ENCODE measurements at regions not wholly inside any gene's neighbourhood (a gene's known extent, or its start where the extent isn't known, plus 50 kb on each side); places are given as distances from the start of the nearest gene placed in this dataset.

GRCh38 chr22:34501366-34501965 is 564.5 kb upstream of the ISX start:
- Histone ChIP-seq H3K27me3 (ENCODE audit: control insufficient read depth in 1 of 2, insufficient read depth in 2 of 2, low read length in 2 of 2) (peaks cover 0 to under 1% of the 10 kb centered on the region in 2 experiments), H3K36me3 (ENCODE audit: insufficient read depth, low read length) (no peaks in the 10 kb centered on the region), H3K27ac (ENCODE audit: low read depth in 1 of 2, low read length in 2 of 2) (no peak overlapping the region), H3K9me3 (ENCODE audit: control insufficient read depth in 1 of 2, insufficient read depth in 1 of 2, low read length in 2 of 2) (peaks cover 0 to 3% of the 10 kb centered on the region in 2 experiments), H3K4me3 (ENCODE audit: low read length) (no peak overlapping the region), H3K4me1 (ENCODE audit: insufficient read depth, low read length) (no peaks in the 10 kb centered on the region)
- DNase-seq (no peak), ATAC-seq (ENCODE audit: poor library complexity) (no peak)
- CTCF ChIA-PET: no interaction called here
- no peaks in the 10 kb centered on the region for H3K4me1 Mint-ChIP-seq (ENCODE audit: low read depth)
- TF ChIP-seq CTCF (IDR thresholded peaks at IDR 0.05): no peak
- intact Hi-C loops (cut with DNase I, micrococcal nuclease): no loop called here
- no peaks in the 10 kb centered on the region for H3K9me3 Mint-ChIP-seq
- no peak overlapping the region for H3K4me3 Mint-ChIP-seq
- no peak overlapping the region for H3K27ac Mint-ChIP-seq
- H3K27me3 Mint-ChIP-seq: no peaks in the 10 kb centered on the region
- H3K36me3 Mint-ChIP-seq (ENCODE audit: low read depth): no peaks in the 10 kb centered on the region
- POLR2A ChIA-PET: no interaction called here

GRCh38 chr22:34502821-34503220 is 563.1 kb upstream of the ISX start:
- H3K4me3 ChIP-seq (ENCODE audit: low read length): no peak overlapping the region
- H3K36me3 ChIP-seq (ENCODE audit: insufficient read depth, low read length): no peaks in the 10 kb centered on the region
- Mint-ChIP-seq H3K4me3 (no peak overlapping the region), H3K4me1 (ENCODE audit: low read depth) (no peaks in the 10 kb centered on the region), H3K36me3 (ENCODE audit: low read depth) (no peaks in the 10 kb centered on the region), H3K27me3 (no peaks in the 10 kb centered on the region), H3K27ac (no peak overlapping the region), H3K9me3 (no peaks in the 10 kb centered on the region)
- no peak for TF ChIP-seq CTCF (IDR thresholded peaks at IDR 0.05)
- H3K9me3 ChIP-seq (ENCODE audit: control insufficient read depth in 1 of 2, insufficient read depth in 1 of 2, low read length in 2 of 2): peaks cover 0 to 3% of the 10 kb centered on the region in 2 experiments
- DNase-seq: no peak
- no peaks in the 10 kb centered on the region for H3K4me1 ChIP-seq (ENCODE audit: insufficient read depth, low read length)
- CTCF ChIA-PET: no interaction called here
- intact Hi-C loops (cut with DNase I, micrococcal nuclease): no loop called here
- ATAC-seq (ENCODE audit: poor library complexity): no peak
- POLR2A ChIA-PET: no interaction called here
- H3K27ac ChIP-seq (ENCODE audit: low read depth in 1 of 2, low read length in 2 of 2): no peak overlapping the region
- peaks cover 0 to 2% of the 10 kb centered on the region in 2 experiments for H3K27me3 ChIP-seq (ENCODE audit: control insufficient read depth in 1 of 2, insufficient read depth in 2 of 2, low read length in 2 of 2)

- no peak overlapping the region for H3K27ac Mint-ChIP-seq
- no peaks in the 10 kb centered on the region for H3K27me3 Mint-ChIP-seq
- H3K9me3 Mint-ChIP-seq: no peaks in the 10 kb centered on the region
- Histone ChIP-seq H3K27me3 (ENCODE audit: control insufficient read depth in 1 of 2, insufficient read depth in 2 of 2, low read length in 2 of 2) (peaks cover 0 to 2% of the 10 kb centered on the region in 2 experiments), H3K4me3 (ENCODE audit: low read length) (no peak overlapping the region), H3K9me3 (ENCODE audit: control insufficient read depth in 1 of 2, insufficient read depth in 1 of 2, low read length in 2 of 2) (no peaks in the 10 kb centered on the region), H3K36me3 (ENCODE audit: insufficient read depth, low read length) (no peaks in the 10 kb centered on the region), H3K4me1 (ENCODE audit: insufficient read depth, low read length) (no peaks in the 10 kb centered on the region), H3K27ac (ENCODE audit: low read depth in 1 of 2, low read length in 2 of 2) (no peak overlapping the region)
- ChIA-PET POLR2A (no interaction called here), CTCF (no interaction called here)
- H3K4me3 Mint-ChIP-seq: no peak overlapping the region
- TF ChIP-seq CTCF (IDR thresholded peaks at IDR 0.05): no peak
- ATAC-seq (ENCODE audit: poor library complexity): no peak
- DNase-seq: no peak
- intact Hi-C loops (cut with DNase I, micrococcal nuclease): no loop called here
- H3K36me3 Mint-ChIP-seq (ENCODE audit: low read depth): no peaks in the 10 kb centered on the region
- H3K4me1 Mint-ChIP-seq (ENCODE audit: low read depth): no peaks in the 10 kb centered on the region
These were observed 557.2 kb upstream of the ISX start for GRCh38 chr22:34508797-34509196.
